Neural cell (in vitro differentiated cells): ENCODE measurements at regions not wholly inside any gene's neighbourhood (a gene's known extent, or its start where the extent isn't known, plus 50 kb on each side); places are given as distances from the start of the nearest gene placed in this dataset.

Experiments
- CTCF ChIP-seq: fragments of 450-650 bp; IDR thresholded peaks from 2 replicates; pipeline ENCODE4 v1.5.1; 2014; ENCODE audit warnings: antibody characterized with exemption, mild to moderate bottlenecking, moderate library complexity; ENCODE audit not compliant: poor library complexity, severe bottlenecking
- EZH2 ChIP-seq: fragments of 200-600, 300-800 bp; shearing (Covaris generic), sonication (generic); IDR thresholded peaks from 2 replicates; pipeline ENCODE4 v1.6.1; 2014; ENCODE audit warnings: antibody characterized with exemption, low read length, borderline replicate concordance, mild to moderate bottlenecking; ENCODE audit not compliant: insufficient read depth, poor library complexity, severe bottlenecking
- TAF1 ChIP-seq: IDR thresholded peaks from 2 replicates; pipeline ENCODE4 v1.6.1; 2012; ENCODE audit warnings: low read depth

DNA sequence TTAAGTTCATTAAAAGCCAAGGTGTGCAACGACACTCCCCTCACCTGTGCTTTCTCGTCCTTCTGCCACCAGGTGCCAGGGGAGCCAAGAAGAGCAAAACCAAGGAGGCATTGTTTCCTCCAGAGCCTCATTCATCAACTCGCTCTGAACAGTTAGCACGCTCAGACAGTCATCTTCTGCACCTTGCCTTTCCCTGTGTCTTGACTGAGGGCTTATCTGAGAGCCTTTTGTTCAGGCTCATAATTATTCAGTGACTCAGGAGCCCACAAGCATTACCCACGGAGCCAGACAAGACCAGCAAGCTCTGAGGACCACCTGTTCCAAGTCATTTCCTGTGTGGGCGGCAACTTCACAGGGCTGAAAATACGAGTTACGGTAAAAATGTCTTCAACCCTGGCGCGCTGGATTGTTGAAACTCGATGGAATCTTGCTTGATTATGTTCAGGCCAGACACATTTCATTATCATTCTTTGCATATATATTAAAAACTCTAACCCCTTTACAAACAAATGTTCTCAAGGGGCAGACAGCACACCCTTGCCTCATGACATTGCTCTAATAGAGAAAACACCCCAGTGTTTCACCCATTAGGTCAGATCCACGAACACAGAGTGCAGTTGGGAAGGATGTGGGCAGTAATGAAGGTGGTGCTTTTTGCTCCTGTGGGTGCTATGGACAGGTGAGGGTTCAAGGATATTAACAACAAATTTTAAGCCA, 89.7 kb upstream of the RUNX1 start:
- TF ChIP-seq TAF1 (no peak), CTCF (no peak), EZH2 (no peak)
